Ovary (tissue), 7 donors: ENCODE measurements at regions not wholly inside any gene's neighbourhood (a gene's known extent, or its start where the extent isn't known, plus 50 kb on each side); places are given as distances from the start of the nearest gene placed in this dataset.

ENCODE experiments used
- DNase-seq, 5 donors: peaks; one replicate each; pipeline ENCODE4 v3.0.0-alpha.2; 2019 to 2020
- H3K27ac ChIP-seq, 2 donors: fragments of 200-600 bp; one replicate each; pipeline versions ENCODE4 v1.5.1 to v1.8.0; 2019 to 2022
- H3K27me3 ChIP-seq: fragments of 200-600 bp; one replicate; pipeline ENCODE4 v1.8.0; 2022
- H3K36me3 ChIP-seq: fragments of 200-600 bp; sonication (generic); one replicate; pipeline ENCODE4 v1.5.1; 2019
- H3K4me1 ChIP-seq: one replicate; pipeline ENCODE4 v1.8.1; 2013; ENCODE audit warnings: mild to moderate bottlenecking, moderate library complexity; ENCODE audit not compliant: insufficient read depth
- H3K4me3 ChIP-seq: fragments of 200-600 bp; sonication (generic); one replicate; pipeline ENCODE4 v1.5.1; 2017
- H3K9me3 ChIP-seq, 2 donors: fragments of 200-600 bp in 1 of 2; sonication (generic) in 1 of 2; one replicate each; pipeline versions ENCODE4 v1.5.1 to v1.8.1; 2013 to 2019; ENCODE audit warnings: mild to moderate bottlenecking in 1 of 2, moderate library complexity in 1 of 2
- EP300 ChIP-seq: sonication (generic); formaldehyde crosslinking; IDR thresholded peaks from one replicate; pipeline ENCODE4 v1.6.1; 2017; ENCODE audit warnings: antibody characterized with exemption
- POLR2A ChIP-seq: fragments of 450-650 bp; IDR thresholded peaks from one replicate; pipeline ENCODE4 v1.6.1; 2017; ENCODE audit warnings: antibody characterized with exemption, mild to moderate bottlenecking, moderate library complexity
- WGBS, 3 donors: extraction: QIAGEN DNeasy Blood & Tissue Kit in 1 of 3; methylation state at CpG; one replicate each; pipeline versions ENCODE4 v1.1.5 to v1.1.7; 2013 to 2017; 5-methylcytosine and 5-hydroxymethylcytosine counted together
- intact Hi-C, 4 donors: fragments of 100-400 bp; cut with DNase I; formaldehyde crosslinking; loops; one replicate each; pipeline versions ENCODE4 v1.11.0 to v1.15.1; 2022 to 2023
- TF ChIP-seq, protein P1 (sequence below), 3 donors: fragments of 450-650 bp in 2 of 3; fragments of 200-600 bp in 1 of 3; IDR thresholded peaks; one replicate each; pipeline versions ENCODE4 v1.5.1 to v1.8.0; 2016 to 2022; ENCODE audit warnings: antibody characterized with exemption in 3 of 3, mild to moderate bottlenecking in 1 of 3
- donor health status: DM: no; HTN: no; CAD: no; lungs with moderate emphysema.
- donor health status: DM: no; HTN: no; CAD: no.
- donor health status: Bipolar disorder and iron deficiency.
- donor health status: DM: no; HTN: no; CAD: no.
- donor health status: DM: yes; HTN: yes; CAD: no.

DNA sequence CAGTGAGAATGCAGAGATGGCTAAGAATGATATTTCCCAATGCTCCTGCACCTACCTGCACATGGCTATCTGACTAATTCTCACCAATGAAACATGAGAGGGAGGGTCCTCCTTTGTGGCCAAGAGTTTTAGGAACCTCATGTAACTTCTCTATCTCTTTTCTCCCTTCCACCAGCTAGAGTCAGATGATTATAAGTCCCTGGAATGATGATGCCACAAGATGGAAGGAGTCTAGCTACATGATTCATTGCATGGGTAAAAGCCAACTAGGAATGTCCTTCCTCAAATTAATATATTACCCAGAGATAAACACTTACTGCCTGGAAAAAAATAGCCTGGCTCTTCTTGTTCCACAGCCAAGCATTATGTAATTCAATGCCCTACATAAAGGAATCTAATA is 55.1 kb upstream of the AASS start:
- no peaks in the 10 kb centered on the region for H3K4me1 ChIP-seq
- H3K27me3 ChIP-seq: no peaks in the 10 kb centered on the region
- intact Hi-C loops: no loop called here
- TF ChIP-seq EP300 (no peak), POLR2A (no peak)
- TF ChIP-seq, protein P1, sequence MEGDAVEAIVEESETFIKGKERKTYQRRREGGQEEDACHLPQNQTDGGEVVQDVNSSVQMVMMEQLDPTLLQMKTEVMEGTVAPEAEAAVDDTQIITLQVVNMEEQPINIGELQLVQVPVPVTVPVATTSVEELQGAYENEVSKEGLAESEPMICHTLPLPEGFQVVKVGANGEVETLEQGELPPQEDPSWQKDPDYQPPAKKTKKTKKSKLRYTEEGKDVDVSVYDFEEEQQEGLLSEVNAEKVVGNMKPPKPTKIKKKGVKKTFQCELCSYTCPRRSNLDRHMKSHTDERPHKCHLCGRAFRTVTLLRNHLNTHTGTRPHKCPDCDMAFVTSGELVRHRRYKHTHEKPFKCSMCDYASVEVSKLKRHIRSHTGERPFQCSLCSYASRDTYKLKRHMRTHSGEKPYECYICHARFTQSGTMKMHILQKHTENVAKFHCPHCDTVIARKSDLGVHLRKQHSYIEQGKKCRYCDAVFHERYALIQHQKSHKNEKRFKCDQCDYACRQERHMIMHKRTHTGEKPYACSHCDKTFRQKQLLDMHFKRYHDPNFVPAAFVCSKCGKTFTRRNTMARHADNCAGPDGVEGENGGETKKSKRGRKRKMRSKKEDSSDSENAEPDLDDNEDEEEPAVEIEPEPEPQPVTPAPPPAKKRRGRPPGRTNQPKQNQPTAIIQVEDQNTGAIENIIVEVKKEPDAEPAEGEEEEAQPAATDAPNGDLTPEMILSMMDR (IDR thresholded peaks at IDR 0.05): no peak
- no peaks in the 10 kb centered on the region for H3K9me3 ChIP-seq
- DNase-seq: no peak
- H3K27ac ChIP-seq: no peak overlapping the region
- no peak overlapping the region for H3K4me3 ChIP-seq
- H3K36me3 ChIP-seq: no peaks in the 10 kb centered on the region

GRCh38 chr7:122198581-122198980 is 54.5 kb upstream of the AASS start:
- WGBS, 3 donors: 68 to 81% (median 70%) methylated on average over 1 of the region's 1 CpG
- no peak for DNase-seq
- TF ChIP-seq EP300 (no peak), POLR2A (no peak)
- TF ChIP-seq, protein P1 (IDR thresholded peaks at IDR 0.05): no peak
- H3K36me3 ChIP-seq: no peaks in the 10 kb centered on the region
- H3K4me3 ChIP-seq: no peak overlapping the region
- intact Hi-C loops: no loop called here
- H3K4me1 ChIP-seq: no peaks in the 10 kb centered on the region
- no peaks in the 10 kb centered on the region for H3K27me3 ChIP-seq
- H3K9me3 ChIP-seq: no peaks in the 10 kb centered on the region
- no peak overlapping the region for H3K27ac ChIP-seq
